ENCODE measurements at regions not wholly inside any gene's neighbourhood (a gene's known extent, or its start where the extent isn't known, plus 50 kb on each side); places are given as distances from the start of the nearest gene placed in this dataset.

DNA sequence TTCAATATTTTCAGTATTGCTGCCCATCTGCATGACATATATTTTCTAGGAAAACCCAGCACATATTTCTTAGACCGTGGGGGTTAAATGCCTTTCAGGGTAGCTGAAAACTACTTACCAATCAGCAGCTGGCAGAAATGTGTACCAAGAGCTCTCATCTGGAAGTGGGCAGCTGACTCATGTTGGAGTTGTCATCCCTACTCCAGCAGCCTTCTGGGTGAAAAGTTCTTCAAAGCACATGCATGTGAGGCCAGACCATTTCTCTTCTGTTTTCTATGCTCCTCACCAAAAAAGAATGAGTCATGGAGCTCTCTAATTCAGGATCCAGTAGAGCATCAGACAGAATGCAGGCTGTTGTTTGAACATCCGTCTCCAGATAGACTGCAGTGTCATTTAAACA, 135.5 kb downstream of the PAX1 start:
- H3K23ac ChIP-seq (ENCODE audit: insufficient read length, low read depth, low read length) = no peak overlapping the region
- no peak overlapping the region for H2BK20ac ChIP-seq (ENCODE audit: low read depth, low read length, poor library complexity, severe bottlenecking)
- H3K9me3 ChIP-seq (ENCODE audit: control insufficient read depth, low read depth, low read length) = no peaks in the 10 kb centered on the region
- Mint-ChIP-seq H3K4me3 (no peak overlapping the region), H3K9me3 (peaks cover 2 to 5% of the 10 kb centered on the region in 2 experiments; a peak in 2 of 5 replicates), H3K27ac (no peak overlapping the region), H3K27me3 (ENCODE audit: low read depth) (peaks cover 4% of the 10 kb centered on the region), H3K36me3 (ENCODE audit: insufficient read depth in 1 of 3, low read depth in 3 of 3) (no peaks in the 10 kb centered on the region), H3K4me1 (peaks cover 2 to 5% of the 10 kb centered on the region in 2 experiments; a peak in 1 of 4 replicates)
- no peak overlapping the region for H4K5ac ChIP-seq (ENCODE audit: insufficient read length, low read depth, low read length)
- H3K14ac ChIP-seq (ENCODE audit: insufficient read depth, low read length) = no peak overlapping the region
- no peak overlapping the region for H3K4ac ChIP-seq (ENCODE audit: low read depth, low read length)
- no peak overlapping the region for H2BK5ac ChIP-seq (ENCODE audit: insufficient read length, low read length)
- no peaks in the 10 kb centered on the region for H3K27me3 ChIP-seq (ENCODE audit: insufficient read depth, low read length)
- no peak overlapping the region for H2AK5ac ChIP-seq (ENCODE audit: insufficient read length, low read length)
- H3K23me2 ChIP-seq (ENCODE audit: insufficient read length, low read depth, low read length, poor library complexity, severe bottlenecking) = no peaks in the 10 kb centered on the region
- no peak overlapping the region for H3K27ac ChIP-seq (ENCODE audit: insufficient read length, low read depth, low read length)
- H2BK12ac ChIP-seq (ENCODE audit: insufficient read length, low read depth, low read length) = no peak overlapping the region
- no peak for DNase-seq
- H3K56ac ChIP-seq (ENCODE audit: insufficient read length, low read depth, low read length) = no peak overlapping the region
- no peak overlapping the region for H2BK15ac ChIP-seq (ENCODE audit: low read depth, low read length)
- no CpG with 5 or more reads among the region's 2 CpGs for WGBS (ENCODE audit: extremely low coverage, insufficient read length, low lambda C conversion rate)
- no peak overlapping the region for H3K9ac ChIP-seq (ENCODE audit: extremely low read depth, insufficient read length, low read length)
- no peak for TF ChIP-seq CTCF (conservative IDR thresholded peaks at IDR 0.05)
- no peak overlapping the region for H4K8ac ChIP-seq (replicated peaks; ENCODE audit: insufficient read length, low read depth, low read length)
- H2BK120ac ChIP-seq (ENCODE audit: low read depth, low read length, poor library complexity, severe bottlenecking) = no peak overlapping the region
- H3K18ac ChIP-seq (ENCODE audit: insufficient read length, low read depth, low read length) = no peak overlapping the region
- no peak overlapping the region for H3K4me2 ChIP-seq (ENCODE audit: insufficient read depth, insufficient read length, low read length)
- no peaks in the 10 kb centered on the region for H4K20me1 ChIP-seq (ENCODE audit: control insufficient read depth, insufficient read depth, insufficient read length)
- H3K79me1 ChIP-seq (ENCODE audit: insufficient read depth, low read depth, low read length, poor library complexity, severe bottlenecking) = no peaks in the 10 kb centered on the region
- no peak overlapping the region for H3T11ph ChIP-seq (ENCODE audit: low read length)
- H3K4me1 ChIP-seq (ENCODE audit: insufficient read depth, low read length) = no peaks in the 10 kb centered on the region
- no peak overlapping the region for H4K91ac ChIP-seq (ENCODE audit: insufficient read length, low read depth, low read length)
- H2AFZ ChIP-seq (ENCODE audit: low read length) = no peak overlapping the region
- H3K79me2 ChIP-seq (ENCODE audit: insufficient read depth, low read length) = no peaks in the 10 kb centered on the region

Data from H9 (cell line).